ENCODE measurements at regions not wholly inside any gene's neighbourhood (a gene's known extent, or its start where the extent isn't known, plus 50 kb on each side); places are given as distances from the start of the nearest gene placed in this dataset.

- intact Hi-C loops (cut with micrococcal nuclease) = no loop called here
- Histone ChIP-seq H4K20me1 (ENCODE audit: insufficient read depth) (no peaks in the 10 kb centered on the region), H3K9me3 (ENCODE audit: control insufficient read depth in 1 of 2, insufficient read depth in 1 of 2, low read depth in 1 of 2, low read length in 2 of 2) (peaks cover 0 to 4% of the 10 kb centered on the region in 2 experiments; a peak in 1 of 4 replicates), H3K27me3 (ENCODE audit: insufficient read depth, low read length) (no peaks in the 10 kb centered on the region), H3K9ac (ENCODE audit: low read length) (no peak overlapping the region), H3K4me1 (ENCODE audit: control insufficient read depth in 1 of 2, insufficient read depth in 2 of 2, low read length in 2 of 2) (no peaks in the 10 kb centered on the region), H3K4me2 (ENCODE audit: low read length) (no peak overlapping the region), H3K36me3 (ENCODE audit: control insufficient read depth in 1 of 2, insufficient read depth in 2 of 2, low read length in 2 of 2) (no peaks in the 10 kb centered on the region), H3K4me3 (replicated peaks in 1 of 2; ENCODE audit: low read depth in 1 of 2, low read length in 2 of 2) (no peak overlapping the region), H3K9me2 (ENCODE audit: insufficient read depth) (no peaks in the 10 kb centered on the region), H3K79me2 (ENCODE audit: insufficient read depth, low read length) (no peaks in the 10 kb centered on the region), H2AFZ (ENCODE audit: low read depth, low read length, poor library complexity, severe bottlenecking) (no peak overlapping the region), H3K27ac (ENCODE audit: low read depth, low read length) (no peak overlapping the region)
- BruUV-seq (replicated peaks) = no TSS peak
- no peak for TF ChIP-seq SRF (IDR thresholded peaks at IDR 0.05; ENCODE audit: low read depth)
- no peak for TF ChIP-seq EGR1 (IDR thresholded peaks at IDR 0.05; ENCODE audit: low read depth)
- TF ChIP-seq ELF1 (IDR thresholded peaks at IDR 0.05; ENCODE audit: borderline replicate concordance, low read depth) = no peak
- no peak for TF ChIP-seq ZBTB33 (IDR thresholded peaks at IDR 0.05; ENCODE audit: extremely low read depth, insufficient replicate concordance, low read length)
- TF ChIP-seq SIN3A (IDR thresholded peaks at IDR 0.05; ENCODE audit: low read depth) = no peak
- no peak for TF ChIP-seq ZNF274 (IDR thresholded peaks at IDR 0.05; ENCODE audit: low read depth, low read length)
- TF ChIP-seq CTCF (IDR thresholded peaks at IDR 0.05 in 2 of 3, conservative IDR thresholded peaks at IDR 0.05 in 1 of 3; ENCODE audit: borderline replicate concordance in 1 of 3, insufficient read depth in 1 of 3, low read depth in 2 of 3, low read length in 2 of 3) = no peak
- DNase-seq (ENCODE audit: low read depth, low spot score) = no peak
- RAD21 ChIA-PET (ENCODE audit: low non-redundant PET in 1 of 2, low total read pairs in 2 of 2, uncharacterized antibody in 2 of 2, unreplicated experiment in 2 of 2) = no interaction called here
- CTCF ChIA-PET = no interaction called here
- POLR2A ChIA-PET = no interaction called here
- no peak for ATAC-seq
These were observed 188.1 kb downstream of the ARL4C start for GRCh38 chr2:234308813-234309195.

All from HCT116 (cell line).